Amniotic epithelial cell (primary cell): ENCODE measurements at regions not wholly inside any gene's neighbourhood (a gene's known extent, or its start where the extent isn't known, plus 50 kb on each side); places are given as distances from the start of the nearest gene placed in this dataset.

ENCODE experiments used
- DNase-seq: peaks from one replicate; pipeline ENCODE4 v3.0.0-alpha.2; 2010; ENCODE audit warnings: low read depth

DNA sequence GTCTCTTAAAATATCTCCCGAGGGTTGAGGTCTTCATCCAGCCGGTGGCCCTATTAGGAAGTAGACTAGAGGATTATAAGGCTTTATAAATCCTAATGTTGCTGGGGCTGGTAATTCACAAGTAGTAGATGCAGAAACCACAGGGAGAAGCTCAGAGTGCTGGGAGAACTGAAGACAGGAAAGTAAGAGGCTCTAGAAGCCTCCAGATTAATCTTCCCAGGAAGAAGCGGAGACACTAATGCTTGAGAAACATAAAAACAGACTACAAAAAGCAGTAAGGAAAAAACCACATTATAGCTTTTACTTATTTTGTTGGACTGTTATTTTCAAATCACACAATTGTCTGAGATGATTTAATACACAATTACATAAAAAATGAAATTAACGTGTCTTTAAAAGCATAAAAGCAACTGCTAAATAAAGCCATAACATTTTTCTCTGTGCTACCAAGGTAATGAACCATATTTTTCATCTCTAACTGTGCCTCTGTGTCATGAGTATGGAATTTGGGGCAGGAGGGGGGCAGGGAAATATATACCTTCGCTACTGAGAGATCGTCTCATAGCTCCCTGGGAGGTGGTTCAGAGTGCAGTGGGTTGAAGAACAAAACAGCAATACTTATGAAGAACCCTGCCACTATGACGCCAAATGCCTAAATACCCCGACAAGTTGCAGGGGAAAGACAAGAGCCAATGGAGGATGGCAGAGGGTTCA, 806.2 kb upstream of the WWC1 start:
- peak; percentile 51 for DNase-seq

- DNase-seq = peak; percentile 70
Measured at GRCh38 chr5:167488371-167488770, 803.1 kb upstream of the WWC1 start.

GRCh38 chr5:167489202-167489601, 802.2 kb upstream of the WWC1 start:
- DNase-seq = peak; percentile 96

DNA sequence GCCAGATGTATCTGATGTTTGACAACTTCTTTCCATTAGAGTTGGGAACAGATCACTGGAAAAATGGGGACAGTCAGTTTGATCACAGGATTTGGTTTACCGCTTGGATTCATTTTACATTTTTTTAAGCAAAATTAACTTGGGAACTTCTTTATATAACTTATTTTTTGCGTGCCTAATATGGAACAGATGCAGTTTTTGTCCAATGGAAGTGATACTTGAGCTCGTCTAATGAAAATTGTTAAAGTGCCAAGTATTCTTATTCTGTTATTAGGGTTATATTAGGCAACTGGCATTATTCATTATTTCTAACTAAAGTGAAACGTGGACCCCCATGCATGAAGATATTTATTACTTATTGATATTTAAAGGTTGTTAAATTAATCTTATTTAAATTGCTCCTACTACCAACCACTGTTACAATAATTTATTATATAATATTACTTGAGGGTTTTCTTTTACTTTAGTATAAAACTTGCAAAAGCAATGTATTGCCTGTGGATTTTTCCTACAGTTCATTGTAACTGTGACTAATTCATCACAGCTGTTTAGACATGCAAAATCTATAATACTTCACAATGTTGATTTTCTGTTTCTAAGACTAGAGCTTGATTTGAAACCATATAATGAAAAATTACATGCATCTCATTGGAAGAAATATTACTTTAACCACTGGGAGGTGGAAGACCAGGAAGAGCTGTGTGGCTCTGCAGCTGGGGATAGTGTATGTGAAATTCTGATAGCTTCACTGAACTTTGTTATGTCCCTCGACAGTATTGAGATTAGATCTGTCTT, 787.3 kb upstream of the WWC1 start:
- no peak for DNase-seq

DNA sequence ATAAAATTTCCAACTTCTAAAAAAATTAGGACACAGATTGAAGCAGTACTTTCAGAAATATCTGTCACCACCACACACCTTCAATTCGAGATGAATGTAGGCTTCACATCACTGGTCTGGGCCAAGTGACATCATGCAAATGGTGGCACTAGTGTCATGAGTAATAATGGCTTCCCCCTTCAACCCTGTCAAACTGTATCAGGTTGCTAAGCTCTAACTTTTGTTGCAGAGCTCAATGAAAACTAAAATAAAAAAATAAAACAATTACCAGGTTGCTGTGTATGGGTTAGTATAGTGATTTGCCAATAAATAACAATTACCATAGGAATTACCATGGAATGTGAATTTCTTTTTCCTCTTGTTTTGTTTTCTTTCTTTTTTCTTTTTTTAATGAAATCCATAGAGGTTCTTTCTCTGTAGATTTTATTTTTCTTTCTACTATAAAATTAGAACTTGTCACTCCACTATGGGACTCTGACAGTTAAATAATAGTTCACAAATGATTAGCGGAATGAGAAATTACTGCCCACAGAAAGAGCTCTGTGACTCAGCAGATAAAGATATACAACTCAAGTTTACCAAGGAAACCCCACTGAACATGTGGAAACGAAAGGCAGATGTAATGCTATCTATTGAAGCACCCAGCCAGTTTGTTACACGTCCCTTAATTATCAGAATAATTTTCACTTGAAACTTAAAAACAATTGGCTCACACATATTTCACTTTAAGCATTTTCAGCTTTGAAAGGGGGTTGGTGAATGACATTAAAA, 783.8 kb upstream of the WWC1 start:
- peak; percentile 13 for DNase-seq

GRCh38 chr5:167509076-167509475, 782.4 kb upstream of the WWC1 start:
- DNase-seq = no peak

GRCh38 chr5:167511276-167511675, 780.2 kb upstream of the WWC1 start:
- DNase-seq = no peak

GRCh38 chr5:167512111-167512510, 779.3 kb upstream of the WWC1 start:
- no peak for DNase-seq

DNA sequence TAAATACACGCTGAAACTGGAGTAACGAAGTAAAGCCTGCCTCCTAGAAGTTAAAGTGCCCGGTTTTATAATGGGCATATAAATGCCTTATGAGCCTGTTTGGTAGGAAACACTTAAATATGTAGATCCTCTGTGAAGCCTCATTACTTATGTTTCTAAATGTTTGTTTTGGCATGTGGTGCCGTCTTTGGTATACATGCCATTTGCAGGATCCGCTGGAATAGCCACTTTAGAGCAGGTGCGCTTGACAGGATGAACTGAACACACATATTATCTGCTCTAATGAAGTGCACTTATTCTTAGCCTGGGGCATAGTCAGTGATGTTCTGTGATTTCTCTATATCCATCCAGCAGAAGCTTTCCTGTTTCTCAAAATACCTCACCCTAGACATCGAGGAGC, 778.1 kb upstream of the WWC1 start:
- no peak for DNase-seq

- no peak for DNase-seq
Measured at GRCh38 chr5:167514461-167514860, 777.0 kb upstream of the WWC1 start.

- DNase-seq = peak; percentile 13
Measured at GRCh38 chr5:167525004-167525403, 766.4 kb upstream of the WWC1 start.

DNA sequence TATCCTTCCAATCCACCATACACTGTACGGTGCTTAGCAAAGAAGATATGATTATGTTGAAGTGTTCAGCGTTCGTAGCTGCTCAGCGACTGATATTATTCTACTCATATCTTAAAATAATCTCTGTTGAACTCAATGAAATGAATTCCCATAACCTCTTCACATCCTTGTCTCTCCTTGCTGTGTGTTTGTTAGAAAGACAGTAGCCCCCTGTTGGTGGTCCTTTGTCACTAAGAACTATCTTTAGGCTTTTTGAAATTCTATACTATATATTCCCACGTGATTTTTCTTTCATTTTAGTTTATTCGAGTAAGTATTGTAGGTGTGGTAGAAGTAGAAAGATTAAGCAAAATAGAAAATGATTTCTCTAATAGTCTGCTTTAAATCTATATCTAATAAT, 762.8 kb upstream of the WWC1 start:
- no peak for DNase-seq

GRCh38 chr5:167530548-167530947, 760.9 kb upstream of the WWC1 start:
- no peak for DNase-seq

GRCh38 chr5:167533814-167534795, 757.3 kb upstream of the WWC1 start:
- DNase-seq = no peak

- DNase-seq = no peak
Measured at GRCh38 chr5:167539747-167540146, 751.7 kb upstream of the WWC1 start.

DNA sequence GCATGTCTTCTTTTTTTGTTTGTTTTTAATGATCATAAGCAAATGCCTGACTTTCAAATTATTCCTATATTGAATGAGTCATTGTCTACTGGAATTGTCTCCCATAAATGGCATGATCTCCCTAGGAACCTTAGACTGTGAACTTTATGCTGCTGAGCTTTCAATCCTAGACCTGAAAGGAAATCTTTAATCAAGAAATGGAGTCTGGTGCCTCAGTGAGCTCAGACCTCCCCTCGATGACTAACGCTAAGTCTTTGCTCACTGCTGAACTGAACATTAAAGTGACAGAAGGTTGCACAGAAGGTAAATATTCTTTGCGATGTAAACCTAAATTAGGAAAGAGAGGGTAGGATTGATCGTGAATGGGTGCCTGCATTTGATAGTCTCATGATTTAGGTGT, 745.2 kb upstream of the WWC1 start:
- no peak for DNase-seq

DNA sequence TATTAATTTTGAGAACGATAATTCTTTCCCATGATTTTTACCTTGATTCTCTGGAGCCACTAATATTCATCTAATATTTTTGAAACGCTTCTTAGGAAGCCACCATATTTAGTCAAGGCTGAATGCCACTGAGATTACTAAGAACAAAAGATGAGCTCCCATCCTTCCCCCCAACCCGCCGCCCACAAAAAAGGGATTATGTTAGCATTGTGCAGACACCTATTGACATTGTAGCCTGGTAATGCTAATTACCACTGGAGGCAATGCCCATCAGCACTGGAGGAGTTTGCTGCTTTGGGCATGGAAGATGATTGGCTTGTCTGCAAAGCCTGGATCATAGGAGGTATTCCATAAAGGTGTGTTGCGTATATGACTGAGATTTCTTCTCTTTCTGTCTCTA, 739.1 kb upstream of the WWC1 start:
- no peak for DNase-seq

- no peak for DNase-seq
Measured at GRCh38 chr5:167553511-167553910, 737.9 kb upstream of the WWC1 start.

DNA sequence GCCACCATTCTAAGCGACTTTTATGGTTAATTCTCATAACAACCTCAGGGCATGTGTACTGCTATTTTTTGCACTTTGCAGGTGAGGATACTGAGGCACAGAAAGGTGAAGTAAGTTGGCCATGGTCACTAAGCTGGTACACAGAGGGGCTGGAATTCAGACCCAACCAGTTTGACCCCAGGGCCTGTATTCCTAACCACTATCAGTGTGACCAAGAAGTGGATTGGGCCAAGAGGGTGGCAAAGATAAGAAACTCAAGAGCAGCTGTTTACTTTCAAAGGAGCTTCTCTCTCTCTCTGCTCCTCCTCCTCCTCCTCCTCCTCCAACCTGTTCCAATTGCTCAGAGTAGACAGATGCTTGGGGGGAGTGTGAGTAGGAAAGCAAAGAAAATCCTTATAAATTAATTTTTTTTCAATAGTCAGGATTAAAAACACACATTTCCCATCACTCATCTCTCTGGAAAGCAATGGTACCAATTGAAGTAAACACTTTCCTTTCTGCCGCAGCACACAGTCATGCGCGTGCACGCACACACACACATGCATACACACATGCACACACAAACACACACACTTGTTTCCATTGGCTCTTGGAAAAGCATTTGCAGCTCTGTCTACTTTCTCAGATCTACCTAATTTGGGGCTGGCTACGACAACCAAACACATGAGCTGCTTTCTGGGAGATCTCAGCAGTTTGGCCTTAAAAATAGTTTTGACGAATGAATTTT, 736.7 kb upstream of the WWC1 start:
- no peak for DNase-seq

GRCh38 chr5:167555565-167556166, 735.8 kb upstream of the WWC1 start:
- DNase-seq = no peak

DNA sequence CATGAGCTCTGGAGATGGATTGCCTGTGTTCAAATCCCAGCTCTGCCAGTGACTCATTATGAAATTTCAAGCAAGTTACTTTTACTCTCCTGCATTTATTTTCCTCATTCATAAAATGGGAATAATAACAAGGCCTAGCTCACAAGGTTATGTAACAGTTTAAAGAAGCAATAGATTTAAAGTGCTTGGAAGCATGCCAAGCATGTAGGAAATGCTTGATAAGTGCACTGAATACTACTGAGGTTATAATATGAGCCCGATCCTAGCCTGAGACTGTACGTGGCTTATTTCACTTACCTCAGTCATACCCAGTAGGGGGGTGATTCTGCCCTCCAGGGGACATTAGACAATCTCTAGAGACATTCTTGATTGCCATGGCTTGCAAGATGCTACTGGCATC, 734.1 kb upstream of the WWC1 start:
- DNase-seq = peak; percentile 25
